Keratinocyte (primary cell): ENCODE measurements at regions not wholly inside any gene's neighbourhood (a gene's known extent, or its start where the extent isn't known, plus 50 kb on each side); places are given as distances from the start of the nearest gene placed in this dataset.

Experiments used
- DNase-seq: peaks from one replicate; pipeline ENCODE4 v3.0.0-alpha.2; 2011; ENCODE audit warnings: low read depth, missing footprints, low spot score
- FAIRE-seq: peaks from 2 replicates; lab custom pipeline; 2011; peaks lifted over from hg19 to GRCh38; lab: Jason Lieb, UNC
- H2AFZ ChIP-seq: 2 replicates; pipeline ENCODE4 v1.6.0; 2012; ENCODE audit warnings: low read length, control low read depth, inconsistent platforms; ENCODE audit not compliant: control insufficient read depth
- H3K27ac ChIP-seq: 2 replicates; pipeline ENCODE4 v1.5.1; 2011; ENCODE audit warnings: low read length; ENCODE audit not compliant: control insufficient read depth, insufficient read depth
- H3K27me3 ChIP-seq: 3 replicates; pipeline ENCODE4 v1.6.0; 2011; ENCODE audit warnings: low read length; ENCODE audit not compliant: control insufficient read depth, insufficient read depth; ENCODE audit errors: extremely low read depth
- H3K36me3 ChIP-seq, 2 experiments: 2 replicates in 1 of 2; 3 replicates in 1 of 2; pipeline ENCODE4 v1.5.1; 2011; ENCODE audit warnings: low read length in 2 of 2, mild to moderate bottlenecking in 1 of 2; ENCODE audit not compliant: control insufficient read depth in 2 of 2, insufficient read depth in 2 of 2; ENCODE audit errors: extremely low read depth in 1 of 2
- H3K4me1 ChIP-seq: 3 replicates; pipeline ENCODE4 v1.5.1; 2011; ENCODE audit warnings: low read length; ENCODE audit not compliant: control insufficient read depth, insufficient read depth; ENCODE audit errors: extremely low read depth
- H3K4me2 ChIP-seq: 3 replicates; pipeline ENCODE4 v1.6.0; 2011; ENCODE audit warnings: low read depth, low read length; ENCODE audit not compliant: control insufficient read depth, insufficient read depth; ENCODE audit errors: extremely low read depth
- H3K4me3 ChIP-seq, 3 experiments: fragments of 200-600 bp in 1 of 3; sonication (generic) in 1 of 3; 2 replicates in 2 of 3; 3 replicates in 1 of 3; pipeline ENCODE4 v1.5.1; 2011 to 2016; ENCODE audit warnings: low read length in 3 of 3, mild to moderate bottlenecking in 3 of 3, control low read depth in 2 of 3, inconsistent platforms in 1 of 3, low read depth in 1 of 3, mixed read lengths in 1 of 3, mixed run types in 1 of 3, moderate library complexity in 1 of 3; ENCODE audit not compliant: control insufficient read depth in 2 of 3, insufficient read depth in 2 of 3; ENCODE audit errors: extremely low read depth in 1 of 3
- H3K79me2 ChIP-seq: 2 replicates; pipeline ENCODE4 v1.6.0; 2012; ENCODE audit warnings: low read length; ENCODE audit not compliant: control insufficient read depth, insufficient read depth
- H3K9ac ChIP-seq: 3 replicates; pipeline ENCODE4 v1.6.0; 2011; ENCODE audit warnings: low read length; ENCODE audit not compliant: control insufficient read depth, insufficient read depth; ENCODE audit errors: extremely low read depth
- H3K9me1 ChIP-seq: 3 replicates; pipeline ENCODE4 v1.6.0; 2011; ENCODE audit warnings: low read length; ENCODE audit not compliant: control insufficient read depth, insufficient read depth; ENCODE audit errors: extremely low read depth
- H3K9me3 ChIP-seq: 2 replicates; pipeline ENCODE4 v1.5.1; 2012; ENCODE audit warnings: low read depth, low read length; ENCODE audit not compliant: control insufficient read depth
- H4K20me1 ChIP-seq: 3 replicates; pipeline ENCODE4 v1.6.0; 2011; ENCODE audit warnings: low read length; ENCODE audit not compliant: control insufficient read depth, insufficient read depth; ENCODE audit errors: extremely low read depth
- EZH2 ChIP-seq: IDR thresholded peaks from one replicate; pipeline ENCODE4 v1.6.1; 2012; ENCODE audit warnings: inconsistent platforms, mild to moderate bottlenecking, low read length, moderate library complexity
- dilution Hi-C: fragments of 300-500 bp; cut with MboI; formaldehyde crosslinking; loops from one replicate; pipeline ENCODE4 v1.7.0; 2020; ENCODE audit warnings: low sequenced_read_pairs; ENCODE audit not compliant: extremely low pct_ligation_motif_present
- TF ChIP-seq, protein P1 (sequence below), 3 experiments: IDR thresholded peaks in 1 of 3; conservative IDR thresholded peaks in 1 of 3; optimal IDR thresholded peaks in 1 of 3; 2 replicates in 2 of 3; 3 replicates in 1 of 3; pipeline versions ENCODE3 to v1.5.1; 2011; ENCODE audit warnings: low read length in 3 of 3, mild to moderate bottlenecking in 3 of 3, moderate library complexity in 2 of 3, control low read depth in 1 of 3, inconsistent platforms in 1 of 3; ENCODE audit not compliant: insufficient read depth in 2 of 3; ENCODE audit errors: extremely low read depth in 1 of 3

DNA sequence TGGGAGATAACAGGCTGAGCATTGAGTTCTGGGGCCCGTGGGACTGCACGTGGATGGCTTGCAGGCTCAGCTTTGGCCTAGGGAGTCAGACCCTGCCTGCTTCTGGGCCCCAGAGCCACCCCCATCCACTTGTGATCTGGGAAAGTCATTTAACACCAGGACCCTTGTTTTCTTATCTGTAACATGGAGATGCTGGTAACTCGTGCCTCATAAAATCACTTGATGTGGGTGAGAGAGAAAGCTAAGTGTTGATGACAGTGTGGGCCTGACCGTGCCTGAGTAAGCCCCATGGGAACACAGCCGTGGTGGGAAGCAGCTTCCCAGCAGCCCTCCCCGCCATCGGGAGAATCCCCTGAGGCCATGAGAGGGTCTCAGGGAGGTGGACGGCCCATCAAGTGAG, 378.1 kb downstream of the GABRB3 start:
- no peaks in the 10 kb centered on the region for H4K20me1 ChIP-seq
- DNase-seq = no peak
- no peaks in the 10 kb centered on the region for H3K36me3 ChIP-seq
- H2AFZ ChIP-seq = no peak overlapping the region
- H3K9ac ChIP-seq = no peak overlapping the region
- H3K79me2 ChIP-seq = no peaks in the 10 kb centered on the region
- no peak overlapping the region for H3K27ac ChIP-seq
- dilution Hi-C loops = no loop called here
- no peaks in the 10 kb centered on the region for H3K4me1 ChIP-seq
- no peaks in the 10 kb centered on the region for H3K27me3 ChIP-seq
- TF ChIP-seq EZH2 = no peak
- TF ChIP-seq, protein P1, sequence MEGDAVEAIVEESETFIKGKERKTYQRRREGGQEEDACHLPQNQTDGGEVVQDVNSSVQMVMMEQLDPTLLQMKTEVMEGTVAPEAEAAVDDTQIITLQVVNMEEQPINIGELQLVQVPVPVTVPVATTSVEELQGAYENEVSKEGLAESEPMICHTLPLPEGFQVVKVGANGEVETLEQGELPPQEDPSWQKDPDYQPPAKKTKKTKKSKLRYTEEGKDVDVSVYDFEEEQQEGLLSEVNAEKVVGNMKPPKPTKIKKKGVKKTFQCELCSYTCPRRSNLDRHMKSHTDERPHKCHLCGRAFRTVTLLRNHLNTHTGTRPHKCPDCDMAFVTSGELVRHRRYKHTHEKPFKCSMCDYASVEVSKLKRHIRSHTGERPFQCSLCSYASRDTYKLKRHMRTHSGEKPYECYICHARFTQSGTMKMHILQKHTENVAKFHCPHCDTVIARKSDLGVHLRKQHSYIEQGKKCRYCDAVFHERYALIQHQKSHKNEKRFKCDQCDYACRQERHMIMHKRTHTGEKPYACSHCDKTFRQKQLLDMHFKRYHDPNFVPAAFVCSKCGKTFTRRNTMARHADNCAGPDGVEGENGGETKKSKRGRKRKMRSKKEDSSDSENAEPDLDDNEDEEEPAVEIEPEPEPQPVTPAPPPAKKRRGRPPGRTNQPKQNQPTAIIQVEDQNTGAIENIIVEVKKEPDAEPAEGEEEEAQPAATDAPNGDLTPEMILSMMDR (optimal IDR thresholded peaks at IDR 0.05 in 1 of 3, IDR thresholded peaks at IDR 0.05 in 1 of 3, conservative IDR thresholded peaks at IDR 0.05 in 1 of 3; ENCODE audit: extremely low read depth in 1 of 3, insufficient read depth in 2 of 3, low read length in 3 of 3) = no peak
- FAIRE-seq = no peak
- no peak overlapping the region for H3K4me3 ChIP-seq
- no peaks in the 10 kb centered on the region for H3K9me1 ChIP-seq
- H3K9me3 ChIP-seq = peaks cover 6% of the 10 kb centered on the region
- no peak overlapping the region for H3K4me2 ChIP-seq

DNA sequence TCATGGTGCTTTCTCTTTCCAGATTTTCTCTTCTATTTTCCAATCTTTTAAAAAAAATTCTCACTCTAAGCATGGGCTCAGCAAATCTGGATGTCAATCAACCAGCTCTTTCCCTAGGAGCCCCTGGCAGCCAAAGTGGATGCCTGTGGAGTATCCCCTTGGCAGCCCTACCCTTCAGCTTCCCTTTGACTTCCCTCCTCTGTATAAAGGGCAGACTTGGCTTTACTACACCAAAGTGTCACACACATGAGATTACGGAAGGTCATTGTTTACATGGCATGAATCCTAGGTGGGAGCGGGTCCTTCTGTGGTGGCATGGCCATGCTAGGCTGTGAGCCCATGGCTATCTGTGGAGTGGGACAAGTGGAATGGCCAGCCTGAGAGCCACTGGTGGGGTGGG, 379.9 kb downstream of the GABRB3 start:
- dilution Hi-C loops = no loop called here

More for the DNA sequence above, 379.9 kb downstream of the GABRB3 start:
- TF ChIP-seq, protein P1 (optimal IDR thresholded peaks at IDR 0.05 in 1 of 3, IDR thresholded peaks at IDR 0.05 in 1 of 3, conservative IDR thresholded peaks at IDR 0.05 in 1 of 3; ENCODE audit: extremely low read depth in 1 of 3, insufficient read depth in 2 of 3, low read length in 3 of 3) = no peak
- TF ChIP-seq EZH2 = no peak
- Histone ChIP-seq H3K9me3 (peaks cover 10% of the 10 kb centered on the region), H3K4me3 (no peak overlapping the region), H3K27ac (no peak overlapping the region), H3K36me3 (no peaks in the 10 kb centered on the region), H3K9ac (no peak overlapping the region), H2AFZ (no peak overlapping the region), H3K4me2 (no peak overlapping the region), H4K20me1 (no peaks in the 10 kb centered on the region), H3K4me1 (no peaks in the 10 kb centered on the region), H3K9me1 (no peaks in the 10 kb centered on the region), H3K79me2 (no peaks in the 10 kb centered on the region), H3K27me3 (no peaks in the 10 kb centered on the region)
- no peak for FAIRE-seq
- no peak for DNase-seq
